ENCODE measurements at regions not wholly inside any gene's neighbourhood (a gene's known extent, or its start where the extent isn't known, plus 50 kb on each side); places are given as distances from the start of the nearest gene placed in this dataset.
"Not testable (repeated sequence)": the region's sequence is repeated elsewhere in the genome, so short reads cannot be mapped to it uniquely, and the experiment has no call there.

DNA sequence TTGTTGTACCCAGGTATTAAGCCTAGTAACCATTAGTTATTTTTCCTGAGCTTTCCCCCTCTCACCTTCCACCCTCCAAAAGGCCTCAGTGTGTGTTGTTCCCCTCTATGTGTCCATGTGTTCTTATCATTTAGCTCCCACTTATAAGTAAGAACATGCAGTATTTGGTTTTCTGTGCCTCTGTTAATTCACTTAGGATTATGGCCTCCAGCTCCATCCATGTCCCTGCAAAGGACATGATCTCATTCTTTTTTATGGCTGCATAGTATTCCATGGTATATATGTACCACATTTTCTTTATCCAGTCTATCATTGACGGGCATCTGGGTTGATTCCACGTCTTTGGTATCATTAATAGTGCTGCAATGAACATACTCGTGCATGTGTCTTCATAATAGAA is 560.3 kb downstream of the TMEM114 start:
- H3K4me3 ChIP-seq (ENCODE audit: low read depth in 1 of 5, low read length in 5 of 5) = not testable (repeated sequence)

GRCh38 chr16:8026450-8026849 is 563.9 kb downstream of the TMEM114 start:
- Histone ChIP-seq H3K9ac (ENCODE audit: low read length in 5 of 5) (no peak overlapping the region), H3K27me3 (ENCODE audit: control insufficient read depth in 5 of 5, insufficient read depth in 4 of 5, low read length in 5 of 5) (no peaks in the 10 kb centered on the region), H3K4me1 (ENCODE audit: control insufficient read depth in 5 of 5, insufficient read depth in 5 of 5, low read length in 5 of 5) (no peaks in the 10 kb centered on the region), H3K9me3 (ENCODE audit: control insufficient read depth in 5 of 5, low read length in 5 of 5) (peaks cover 0 to 6% (median 2%) of the 10 kb centered on the region in 5 donors), H3K4me3 (ENCODE audit: low read depth in 1 of 5, low read length in 5 of 5) (no peak overlapping the region), H3K27ac (ENCODE audit: low read depth, low read length) (no peak overlapping the region), H3K36me3 (ENCODE audit: control insufficient read depth in 5 of 5, insufficient read depth in 5 of 5, low read length in 5 of 5) (no peaks in the 10 kb centered on the region)

More for the DNA sequence above, 560.3 kb downstream of the TMEM114 start:
- not testable (repeated sequence) for H3K27ac ChIP-seq (ENCODE audit: low read depth, low read length); H3K9ac ChIP-seq (ENCODE audit: low read length in 5 of 5); H3K9me3 ChIP-seq (ENCODE audit: control insufficient read depth in 5 of 5, low read length in 5 of 5); H3K36me3 ChIP-seq (ENCODE audit: control insufficient read depth in 5 of 5, insufficient read depth in 5 of 5, low read length in 5 of 5); H3K4me1 ChIP-seq (ENCODE audit: control insufficient read depth in 5 of 5, insufficient read depth in 5 of 5, low read length in 5 of 5); H3K27me3 ChIP-seq (ENCODE audit: control insufficient read depth in 5 of 5, insufficient read depth in 4 of 5, low read length in 5 of 5)

DNA sequence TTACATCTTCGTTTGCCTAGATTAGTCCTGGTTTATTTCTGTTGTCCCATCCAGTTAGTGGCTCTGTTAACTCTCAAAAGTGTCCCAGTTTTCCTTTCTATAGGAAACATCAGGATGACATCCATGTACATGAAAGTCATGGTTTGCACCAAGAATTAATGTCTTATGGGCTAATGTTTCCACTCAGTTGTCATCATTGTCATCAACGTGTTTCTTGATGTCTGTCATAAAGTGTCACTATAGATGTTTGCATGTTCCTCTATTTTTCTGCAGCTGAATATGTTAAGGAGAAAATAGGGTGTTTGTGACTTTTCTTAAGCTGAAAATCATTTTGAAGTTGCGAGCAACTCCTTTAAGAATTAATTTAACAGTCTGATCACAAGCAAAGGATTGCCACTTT is 567.0 kb downstream of the TMEM114 start:
- H3K36me3 ChIP-seq (ENCODE audit: control insufficient read depth in 5 of 5, insufficient read depth in 5 of 5, low read length in 5 of 5) = no peaks in the 10 kb centered on the region
- H3K27me3 ChIP-seq (ENCODE audit: control insufficient read depth in 5 of 5, insufficient read depth in 4 of 5, low read length in 5 of 5) = no peaks in the 10 kb centered on the region
- H3K4me3 ChIP-seq (ENCODE audit: low read depth in 1 of 5, low read length in 5 of 5) = no peak overlapping the region
- no peaks in the 10 kb centered on the region for H3K4me1 ChIP-seq (ENCODE audit: control insufficient read depth in 5 of 5, insufficient read depth in 5 of 5, low read length in 5 of 5)
- no peak overlapping the region for H3K9ac ChIP-seq (ENCODE audit: low read length in 5 of 5)
- no peak overlapping the region for H3K27ac ChIP-seq (ENCODE audit: low read depth, low read length)
- H3K9me3 ChIP-seq (ENCODE audit: control insufficient read depth in 5 of 5, low read length in 5 of 5) = peaks cover 0 to 2% (median 0%) of the 10 kb centered on the region in 5 donors

DNA sequence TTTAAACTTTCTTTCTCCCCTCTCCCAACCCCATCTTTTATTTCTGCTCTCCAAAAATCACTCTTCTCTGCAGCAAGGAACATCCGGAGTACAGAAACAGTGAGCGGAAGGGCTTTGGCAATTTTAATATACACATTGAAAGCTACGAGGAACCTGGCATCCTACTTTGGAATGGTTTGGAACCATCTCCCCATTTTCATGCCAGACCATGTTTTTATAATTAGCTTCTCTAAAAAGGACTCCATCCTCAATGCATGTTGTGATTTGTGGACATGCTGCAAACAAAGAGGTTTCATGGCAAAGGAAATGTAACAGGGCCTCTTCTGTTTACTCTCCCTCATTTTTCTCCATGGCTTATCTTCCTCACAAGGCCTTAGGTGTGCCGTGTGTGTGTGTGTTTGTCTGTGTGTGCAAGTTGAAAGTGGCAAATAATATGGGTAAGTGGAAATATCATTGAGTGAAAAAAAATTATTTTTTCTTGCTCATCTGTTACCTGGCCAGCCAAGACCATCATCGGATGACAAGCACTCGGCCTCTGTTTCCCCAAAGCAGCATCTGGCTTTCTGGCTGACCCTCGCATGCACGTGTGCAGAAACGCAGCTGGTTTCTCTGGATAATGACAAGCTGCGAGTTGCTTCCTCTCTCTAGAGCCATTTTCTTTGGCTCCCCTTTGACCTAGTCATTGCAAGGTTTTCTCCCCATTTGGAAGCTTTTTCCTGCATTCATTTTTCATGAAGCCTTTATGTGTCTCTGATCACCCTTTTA is 585.0 kb downstream of the TMEM114 start:
- H3K36me3 ChIP-seq (ENCODE audit: control insufficient read depth in 5 of 5, insufficient read depth in 5 of 5, low read length in 5 of 5) = no peaks in the 10 kb centered on the region
- no peak overlapping the region for H3K27ac ChIP-seq (ENCODE audit: low read depth, low read length)
- H3K9ac ChIP-seq (ENCODE audit: low read length in 5 of 5) = no peak overlapping the region
- H3K4me3 ChIP-seq (ENCODE audit: low read depth in 1 of 5, low read length in 5 of 5) = no peak overlapping the region
- no peaks in the 10 kb centered on the region for H3K27me3 ChIP-seq (ENCODE audit: control insufficient read depth in 5 of 5, insufficient read depth in 4 of 5, low read length in 5 of 5)
- H3K4me1 ChIP-seq (ENCODE audit: control insufficient read depth in 5 of 5, insufficient read depth in 5 of 5, low read length in 5 of 5) = no peaks in the 10 kb centered on the region
- H3K9me3 ChIP-seq (ENCODE audit: control insufficient read depth in 5 of 5, low read length in 5 of 5) = peaks cover 0 to 6% (median 0%) of the 10 kb centered on the region in 5 donors

DNA sequence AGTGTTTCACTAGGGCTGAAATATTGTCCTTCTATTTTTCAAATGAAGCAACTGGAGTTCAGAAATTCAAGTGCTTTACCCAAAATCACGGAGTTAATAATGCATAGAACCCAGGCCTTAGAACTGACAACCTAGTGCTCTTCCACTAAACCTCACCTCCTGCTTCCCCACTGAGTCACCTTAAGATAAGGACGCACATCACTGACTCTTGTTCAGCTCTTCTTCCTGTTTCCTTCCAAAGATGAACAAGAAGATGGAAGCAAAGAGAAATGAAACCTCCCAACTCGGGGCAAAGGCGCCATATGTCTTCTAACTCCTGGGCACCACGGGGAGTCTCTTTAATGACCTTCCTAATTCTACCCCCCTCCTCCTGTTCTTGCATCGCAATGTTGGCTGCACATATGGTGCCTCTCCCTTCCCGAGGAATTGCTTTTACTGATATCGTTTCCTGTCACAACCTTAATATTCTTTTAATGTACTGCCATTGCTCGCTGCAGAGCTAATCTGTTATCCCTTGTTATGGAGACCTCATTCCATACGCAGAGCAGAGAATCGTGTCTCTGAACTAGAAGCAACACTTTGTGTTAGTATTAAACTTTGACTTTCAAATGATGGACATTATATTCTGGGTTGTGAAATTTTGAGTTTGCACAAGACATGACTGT is 591.4 kb downstream of the TMEM114 start:
- no peaks in the 10 kb centered on the region for H3K36me3 ChIP-seq (ENCODE audit: control insufficient read depth in 5 of 5, insufficient read depth in 5 of 5, low read length in 5 of 5)
- no peak overlapping the region for H3K4me3 ChIP-seq (ENCODE audit: low read depth in 1 of 5, low read length in 5 of 5)
- no peaks in the 10 kb centered on the region for H3K27me3 ChIP-seq (ENCODE audit: control insufficient read depth in 5 of 5, insufficient read depth in 4 of 5, low read length in 5 of 5)
- no peak overlapping the region for H3K9ac ChIP-seq (ENCODE audit: low read length in 5 of 5)
- H3K9me3 ChIP-seq (ENCODE audit: control insufficient read depth in 5 of 5, low read length in 5 of 5) = peaks cover 0 to 3% (median 0%) of the 10 kb centered on the region in 5 donors
- H3K4me1 ChIP-seq (ENCODE audit: control insufficient read depth in 5 of 5, insufficient read depth in 5 of 5, low read length in 5 of 5) = no peaks in the 10 kb centered on the region
- H3K27ac ChIP-seq (ENCODE audit: low read depth, low read length) = no peak overlapping the region

- Histone ChIP-seq H3K9me3 (ENCODE audit: control insufficient read depth in 5 of 5, low read length in 5 of 5) (peaks cover 0 to 3% (median 0%) of the 10 kb centered on the region in 5 donors), H3K9ac (ENCODE audit: low read length in 5 of 5) (no peak overlapping the region), H3K4me1 (ENCODE audit: control insufficient read depth in 5 of 5, insufficient read depth in 5 of 5, low read length in 5 of 5) (no peaks in the 10 kb centered on the region), H3K27ac (ENCODE audit: low read depth, low read length) (no peak overlapping the region), H3K27me3 (ENCODE audit: control insufficient read depth in 5 of 5, insufficient read depth in 4 of 5, low read length in 5 of 5) (no peaks in the 10 kb centered on the region), H3K4me3 (ENCODE audit: low read depth in 1 of 5, low read length in 5 of 5) (no peak overlapping the region), H3K36me3 (ENCODE audit: control insufficient read depth in 5 of 5, insufficient read depth in 5 of 5, low read length in 5 of 5) (no peaks in the 10 kb centered on the region)
Measured at GRCh38 chr16:7997966-7998365, 592.3 kb downstream of the TMEM114 start.

DNA sequence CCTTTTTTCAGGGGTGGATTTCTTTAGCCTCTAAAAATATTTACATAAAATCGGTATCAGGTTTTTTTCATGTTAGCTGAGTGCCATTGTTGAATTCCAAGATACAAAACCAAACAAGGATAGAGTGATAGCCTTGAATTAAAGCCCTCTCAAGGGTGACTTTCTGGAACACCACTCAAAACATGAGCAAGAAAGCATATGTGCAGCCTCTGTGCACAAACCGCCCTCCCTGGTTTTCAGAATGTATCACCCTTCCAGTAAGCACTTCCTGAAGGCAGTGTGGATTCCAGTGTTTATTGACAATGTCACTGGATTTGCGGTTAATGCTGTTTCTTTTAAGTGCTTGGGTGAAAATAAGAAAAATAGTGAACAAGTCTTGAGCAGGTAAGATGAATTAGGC is 597.7 kb downstream of the TMEM114 start:
- H3K4me1 ChIP-seq (ENCODE audit: control insufficient read depth in 5 of 5, insufficient read depth in 5 of 5, low read length in 5 of 5) = peaks cover 0 to 8% (median 0%) of the 10 kb centered on the region in 5 donors
- no peak overlapping the region for H3K4me3 ChIP-seq (ENCODE audit: low read depth in 1 of 5, low read length in 5 of 5)
- no peak overlapping the region for H3K9ac ChIP-seq (ENCODE audit: low read length in 5 of 5)
- H3K27ac ChIP-seq (ENCODE audit: low read depth, low read length) = no peak overlapping the region
- H3K9me3 ChIP-seq (ENCODE audit: control insufficient read depth in 5 of 5, low read length in 5 of 5) = peaks cover 0 to 3% (median 0%) of the 10 kb centered on the region in 5 donors
- H3K27me3 ChIP-seq (ENCODE audit: control insufficient read depth in 5 of 5, insufficient read depth in 4 of 5, low read length in 5 of 5) = no peaks in the 10 kb centered on the region
- H3K36me3 ChIP-seq (ENCODE audit: control insufficient read depth in 5 of 5, insufficient read depth in 5 of 5, low read length in 5 of 5) = no peaks in the 10 kb centered on the region

- Histone ChIP-seq H3K4me1 (ENCODE audit: control insufficient read depth in 5 of 5, insufficient read depth in 5 of 5, low read length in 5 of 5) (peaks cover 0 to 8% (median 0%) of the 10 kb centered on the region in 5 donors), H3K36me3 (ENCODE audit: control insufficient read depth in 5 of 5, insufficient read depth in 5 of 5, low read length in 5 of 5) (no peaks in the 10 kb centered on the region), H3K4me3 (ENCODE audit: low read depth in 1 of 5, low read length in 5 of 5) (peak overlapping the region; percentile 22 to 37 (median 32)), H3K9ac (ENCODE audit: low read length in 5 of 5) (no peak overlapping the region), H3K9me3 (ENCODE audit: control insufficient read depth in 5 of 5, low read length in 5 of 5) (peaks cover 0 to 3% (median 0%) of the 10 kb centered on the region in 5 donors), H3K27ac (ENCODE audit: low read depth, low read length) (no peak overlapping the region), H3K27me3 (ENCODE audit: control insufficient read depth in 5 of 5, insufficient read depth in 4 of 5, low read length in 5 of 5) (no peaks in the 10 kb centered on the region)
Measured at GRCh38 chr16:7990626-7991260, 599.6 kb downstream of the TMEM114 start.

DNA sequence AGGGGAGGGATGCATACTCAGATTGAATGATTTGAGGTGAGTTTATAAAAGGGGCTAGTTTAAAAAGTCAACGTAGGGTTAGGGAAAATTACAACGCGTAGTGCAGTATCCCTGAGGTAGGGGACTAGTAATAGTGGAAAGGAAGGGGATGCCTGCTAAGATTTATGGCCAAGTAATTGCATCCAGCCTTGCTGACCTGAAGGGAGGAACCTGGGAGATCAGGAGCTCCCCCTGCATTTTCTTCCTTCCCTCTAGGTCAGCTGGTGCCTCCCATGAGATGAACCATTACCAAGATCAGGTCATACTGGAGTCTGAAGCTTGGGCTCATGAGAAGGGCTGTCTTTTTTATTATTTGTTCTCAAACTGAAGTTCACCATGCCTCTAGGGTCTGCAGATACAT is 606.6 kb downstream of the TMEM114 start:
- Histone ChIP-seq H3K27me3 (ENCODE audit: control insufficient read depth in 5 of 5, insufficient read depth in 4 of 5, low read length in 5 of 5) (peaks cover 0 to 4% (median 0%) of the 10 kb centered on the region in 5 donors), H3K36me3 (ENCODE audit: control insufficient read depth in 5 of 5, insufficient read depth in 5 of 5, low read length in 5 of 5) (no peaks in the 10 kb centered on the region), H3K9ac (ENCODE audit: low read length in 5 of 5) (no peak overlapping the region), H3K9me3 (ENCODE audit: control insufficient read depth in 5 of 5, low read length in 5 of 5) (no peaks in the 10 kb centered on the region), H3K27ac (ENCODE audit: low read depth, low read length) (no peak overlapping the region), H3K4me3 (ENCODE audit: low read depth in 1 of 5, low read length in 5 of 5) (no peak overlapping the region), H3K4me1 (ENCODE audit: control insufficient read depth in 5 of 5, insufficient read depth in 5 of 5, low read length in 5 of 5) (no peaks in the 10 kb centered on the region)

- H3K9ac ChIP-seq (ENCODE audit: low read length in 5 of 5) = no peak overlapping the region
- H3K4me3 ChIP-seq (ENCODE audit: low read depth in 1 of 5, low read length in 5 of 5) = no peak overlapping the region
- peaks cover 0 to 4% (median 0%) of the 10 kb centered on the region in 5 donors for H3K27me3 ChIP-seq (ENCODE audit: control insufficient read depth in 5 of 5, insufficient read depth in 4 of 5, low read length in 5 of 5)
- H3K27ac ChIP-seq (ENCODE audit: low read depth, low read length) = no peak overlapping the region
- no peaks in the 10 kb centered on the region for H3K36me3 ChIP-seq (ENCODE audit: control insufficient read depth in 5 of 5, insufficient read depth in 5 of 5, low read length in 5 of 5)
- H3K9me3 ChIP-seq (ENCODE audit: control insufficient read depth in 5 of 5, low read length in 5 of 5) = no peaks in the 10 kb centered on the region
- no peaks in the 10 kb centered on the region for H3K4me1 ChIP-seq (ENCODE audit: control insufficient read depth in 5 of 5, insufficient read depth in 5 of 5, low read length in 5 of 5)
Measured at GRCh38 chr16:7980133-7980483, 610.2 kb downstream of the TMEM114 start.

Measured in subcutaneous abdominal adipose tissue (tissue), 5 donors.